RWPE2 (cell line): ENCODE measurements at regions not wholly inside any gene's neighbourhood (a gene's known extent, or its start where the extent isn't known, plus 50 kb on each side); places are given as distances from the start of the nearest gene placed in this dataset.

ENCODE experiments used
- ATAC-seq: fragments of 200-7000 bp; cut with Tn5 transposase; 3 replicates; pipeline ENCODE4 v1.9.1; 2021; ENCODE audit warnings: low read depth
- DNase-seq: peaks from one replicate; pipeline ENCODE4 v3.0.0-alpha.2; 2020; ENCODE audit warnings: low spot score
- H3K27ac ChIP-seq: fragments of 450-650 bp; 2 replicates; pipeline ENCODE4 v1.5.1; 2017; ENCODE audit warnings: mild to moderate bottlenecking; ENCODE audit not compliant: poor library complexity, severe bottlenecking
- H3K27me3 ChIP-seq: fragments of 250-450 bp; sonication (Bioruptor Pico); 2 replicates; pipeline ENCODE4 v1.5.1; 2021; ENCODE audit warnings: mild to moderate bottlenecking, moderate library complexity; ENCODE audit not compliant: insufficient read depth, poor library complexity, severe bottlenecking
- H3K36me3 ChIP-seq: fragments of 250-450 bp; sonication (Bioruptor Pico); 2 replicates; pipeline ENCODE4 v1.5.1; 2020; ENCODE audit warnings: low read depth, mild to moderate bottlenecking, moderate library complexity
- H3K4me1 ChIP-seq: fragments of 250-450 bp; sonication (Bioruptor Pico); 2 replicates; pipeline ENCODE4 v1.5.1; 2021; ENCODE audit warnings: mild to moderate bottlenecking, moderate library complexity; ENCODE audit not compliant: insufficient read depth, poor library complexity, severe bottlenecking
- H3K4me3 ChIP-seq: fragments of 250-450 bp; sonication (Bioruptor Pico); 2 replicates; pipeline ENCODE4 v1.5.1; 2021; ENCODE audit warnings: mild to moderate bottlenecking, moderate library complexity; ENCODE audit not compliant: severe bottlenecking
- H3K9me3 ChIP-seq: fragments of 250-450 bp; sonication (Bioruptor Pico); 2 replicates; pipeline ENCODE4 v1.5.1; 2021; ENCODE audit warnings: mild to moderate bottlenecking, moderate library complexity; ENCODE audit not compliant: severe bottlenecking
- TF ChIP-seq, protein P1 (sequence below): fragments of 450-650 bp; IDR thresholded peaks from one replicate; pipeline ENCODE4 v1.5.1; 2017; ENCODE audit warnings: mild to moderate bottlenecking, moderate library complexity; ENCODE audit not compliant: poor library complexity, severe bottlenecking

GRCh38 chr12:78584695-78585094 lies 279.9 kb upstream of the SYT1 start:
- Histone ChIP-seq H3K36me3 (no peaks in the 10 kb centered on the region), H3K27ac (no peak overlapping the region), H3K4me1 (no peaks in the 10 kb centered on the region), H3K27me3 (no peaks in the 10 kb centered on the region), H3K9me3 (no peaks in the 10 kb centered on the region), H3K4me3 (no peak overlapping the region)
- DNase-seq (no peak), ATAC-seq (no peak)
- TF ChIP-seq, protein P1, sequence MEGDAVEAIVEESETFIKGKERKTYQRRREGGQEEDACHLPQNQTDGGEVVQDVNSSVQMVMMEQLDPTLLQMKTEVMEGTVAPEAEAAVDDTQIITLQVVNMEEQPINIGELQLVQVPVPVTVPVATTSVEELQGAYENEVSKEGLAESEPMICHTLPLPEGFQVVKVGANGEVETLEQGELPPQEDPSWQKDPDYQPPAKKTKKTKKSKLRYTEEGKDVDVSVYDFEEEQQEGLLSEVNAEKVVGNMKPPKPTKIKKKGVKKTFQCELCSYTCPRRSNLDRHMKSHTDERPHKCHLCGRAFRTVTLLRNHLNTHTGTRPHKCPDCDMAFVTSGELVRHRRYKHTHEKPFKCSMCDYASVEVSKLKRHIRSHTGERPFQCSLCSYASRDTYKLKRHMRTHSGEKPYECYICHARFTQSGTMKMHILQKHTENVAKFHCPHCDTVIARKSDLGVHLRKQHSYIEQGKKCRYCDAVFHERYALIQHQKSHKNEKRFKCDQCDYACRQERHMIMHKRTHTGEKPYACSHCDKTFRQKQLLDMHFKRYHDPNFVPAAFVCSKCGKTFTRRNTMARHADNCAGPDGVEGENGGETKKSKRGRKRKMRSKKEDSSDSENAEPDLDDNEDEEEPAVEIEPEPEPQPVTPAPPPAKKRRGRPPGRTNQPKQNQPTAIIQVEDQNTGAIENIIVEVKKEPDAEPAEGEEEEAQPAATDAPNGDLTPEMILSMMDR: no peak

- no peaks in the 10 kb centered on the region for H3K4me1 ChIP-seq
- ATAC-seq (no peak), DNase-seq (no peak)
- H3K27ac ChIP-seq: no peak overlapping the region
- TF ChIP-seq, protein P1: no peak
- no peaks in the 10 kb centered on the region for H3K27me3 ChIP-seq
- H3K4me3 ChIP-seq: no peak overlapping the region
- no peaks in the 10 kb centered on the region for H3K36me3 ChIP-seq
- H3K9me3 ChIP-seq: no peaks in the 10 kb centered on the region
Observed at GRCh38 chr12:78585132-78585531, 279.4 kb upstream of the SYT1 start.

DNA sequence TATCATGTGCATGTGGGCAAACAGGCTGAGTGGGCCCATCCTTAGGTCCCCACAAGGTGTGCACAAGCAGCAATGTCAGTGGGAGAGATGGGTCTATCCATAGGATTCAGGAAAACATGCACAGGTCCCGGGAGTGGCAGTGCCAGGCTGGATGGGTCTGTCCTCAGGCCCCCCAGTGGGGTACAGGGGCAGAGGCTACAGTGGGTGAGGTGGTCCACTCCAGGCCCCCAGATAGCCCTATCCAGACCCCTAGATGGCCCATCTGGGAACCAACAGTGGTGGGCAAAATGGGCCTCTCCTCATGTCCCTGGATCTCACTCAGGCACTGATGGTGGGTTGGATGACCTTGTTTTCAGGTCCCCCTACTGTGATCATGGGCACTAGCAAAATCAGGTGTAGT lies 277.8 kb upstream of the SYT1 start:
- H3K27ac ChIP-seq: no peak overlapping the region

GRCh38 chr12:78599366-78599765 lies 265.2 kb upstream of the SYT1 start:
- TF ChIP-seq, protein P1: no peak
- no peak for DNase-seq
- Histone ChIP-seq H3K9me3 (no peaks in the 10 kb centered on the region), H3K4me3 (no peak overlapping the region), H3K27me3 (no peaks in the 10 kb centered on the region), H3K27ac (no peak overlapping the region), H3K4me1 (no peaks in the 10 kb centered on the region), H3K36me3 (no peaks in the 10 kb centered on the region)
- ATAC-seq: no peak

More for the DNA sequence above, 277.8 kb upstream of the SYT1 start:
- Histone ChIP-seq H3K9me3 (no peaks in the 10 kb centered on the region), H3K4me3 (no peak overlapping the region), H3K36me3 (no peaks in the 10 kb centered on the region), H3K27me3 (no peaks in the 10 kb centered on the region), H3K4me1 (no peaks in the 10 kb centered on the region)
- no peak for DNase-seq
- ATAC-seq: no peak
- TF ChIP-seq, protein P1: no peak

DNA sequence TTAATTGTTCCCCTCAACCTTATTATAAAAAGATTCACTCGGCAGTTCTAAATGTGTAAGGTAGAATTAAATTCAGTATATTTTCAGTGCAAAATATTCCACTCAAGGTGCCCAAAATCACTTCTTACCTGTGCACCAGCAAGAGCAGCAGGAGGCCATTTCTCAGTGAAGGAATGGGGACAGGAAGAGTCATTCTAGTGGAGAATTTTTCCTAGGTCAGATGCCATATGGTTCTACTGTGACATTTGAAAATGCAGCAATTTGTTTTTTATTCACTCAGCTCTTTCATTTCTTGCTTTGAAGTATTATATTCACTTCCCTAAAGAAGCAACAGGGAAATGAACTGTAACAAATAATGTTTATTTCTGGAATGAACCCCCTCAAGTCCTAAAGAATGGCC lies 264.0 kb upstream of the SYT1 start:
- H3K9me3 ChIP-seq: no peaks in the 10 kb centered on the region
- no peak overlapping the region for H3K4me3 ChIP-seq
- no peaks in the 10 kb centered on the region for H3K27me3 ChIP-seq
- H3K27ac ChIP-seq: no peak overlapping the region
- no peak for DNase-seq
- no peaks in the 10 kb centered on the region for H3K36me3 ChIP-seq
- H3K4me1 ChIP-seq: no peaks in the 10 kb centered on the region
- TF ChIP-seq, protein P1: no peak
- no peak for ATAC-seq
